HTR-8/SVneo (cell line): ENCODE measurements at regions not wholly inside any gene's neighbourhood (a gene's known extent, or its start where the extent isn't known, plus 50 kb on each side); places are given as distances from the start of the nearest gene placed in this dataset.
"Not testable (repeated sequence)": the region's sequence is repeated elsewhere in the genome, so short reads cannot be mapped to it uniquely, and the experiment has no call there.

Experiments used
- DNase-seq: peaks from one replicate; pipeline ENCODE4 v3.0.0; 2011; ENCODE audit warnings: low spot score, mixed read lengths; ENCODE audit not compliant: insufficient read length
- FAIRE-seq: peaks from 2 replicates; lab custom pipeline; 2011; peaks lifted over from hg19 to GRCh38; lab: Jason Lieb, UNC

- DNase-seq, FAIRE-seq: not testable (repeated sequence)
Measured at GRCh38 chr15:92850218-92850617, 49.9 kb upstream of the CHD2 start.
